ENCODE measurements at regions not wholly inside any gene's neighbourhood (a gene's known extent, or its start where the extent isn't known, plus 50 kb on each side); places are given as distances from the start of the nearest gene placed in this dataset.

- no peak for TF ChIP-seq HDAC6 (IDR thresholded peaks at IDR 0.05; ENCODE audit: low read depth, low read length)
- no peak for TF ChIP-seq CHD2 (IDR thresholded peaks at IDR 0.05; ENCODE audit: low read depth, low read length)
- TF ChIP-seq HDAC8 (tag; IDR thresholded peaks at IDR 0.05), result no peak
- peak; percentile 89 for TF ChIP-seq POLR2AphosphoS5 (IDR thresholded peaks at IDR 0.05; ENCODE audit: control insufficient read depth, insufficient read depth, low read depth, low read length)
- TF ChIP-seq MCM2 (IDR thresholded peaks at IDR 0.05; ENCODE audit: low read depth), result no peak
- TF ChIP-seq MLX (CRISPR knock-in tag; conservative IDR thresholded peaks at IDR 0.05), result no peak
- TF ChIP-seq NFXL1 (CRISPR knock-in tag; IDR thresholded peaks at IDR 0.05), result no peak
- no peak for TF ChIP-seq ATF6 (CRISPR knock-in tag; IDR thresholded peaks at IDR 0.05)
- no peak for TF ChIP-seq ZBTB1 (CRISPR knock-in tag; IDR thresholded peaks at IDR 0.05; ENCODE audit: borderline replicate concordance, low read depth)
- no peak for TF ChIP-seq FOXO4 (CRISPR knock-in tag; IDR thresholded peaks at IDR 0.05)
- TF ChIP-seq PBX2 (CRISPR knock-in tag; IDR thresholded peaks at IDR 0.05; ENCODE audit: low read depth), result no peak
- peak; percentile 49 for TF ChIP-seq PBX2 (tag; conservative IDR thresholded peaks at IDR 0.05; ENCODE audit: low read depth)
- no peak for TF ChIP-seq GTF2F1 (IDR thresholded peaks at IDR 0.05; ENCODE audit: low read depth, low read length)
- TF ChIP-seq HEY1 (CRISPR knock-in tag; IDR thresholded peaks at IDR 0.05; ENCODE audit: borderline replicate concordance), result no peak
- no peak for TF ChIP-seq ARID2 (IDR thresholded peaks at IDR 0.05)
- no peak for TF ChIP-seq E4F1 (CRISPR knock-in tag; IDR thresholded peaks at IDR 0.05; ENCODE audit: borderline replicate concordance)
- TF ChIP-seq POU5F1 (IDR thresholded peaks at IDR 0.05; ENCODE audit: borderline replicate concordance, low read depth, low read length, partially characterized antibody), result no peak
- TF ChIP-seq BRD9 (IDR thresholded peaks at IDR 0.05; ENCODE audit: low read depth, partially characterized antibody), result no peak
- no peak for TF ChIP-seq ZNF644 (tag; IDR thresholded peaks at IDR 0.05; ENCODE audit: low read depth)
- no peak for TF ChIP-seq SUPT5H (IDR thresholded peaks at IDR 0.05)
- peak; percentile 27; the same call in 1 of the 2 replicates for TF ChIP-seq PHB2 (IDR thresholded peaks at IDR 0.05; ENCODE audit: low read depth)
These were observed 71.9 kb upstream of the SPATA31E1 start (continued) for GRCh38 chr9:87810679-87811178.
